Caco-2 (cell line): ENCODE measurements at regions not wholly inside any gene's neighbourhood (a gene's known extent, or its start where the extent isn't known, plus 50 kb on each side); places are given as distances from the start of the nearest gene placed in this dataset.

ENCODE experiments used
- BruUV-seq: library from RNA; stranded (reverse); fragments of 400-500 nt; replicated peaks from 2 replicates; lab custom pipeline; 2021; lab: Mats Ljungman, UMichigan
- CTCF ChIA-PET: fragments of 300-600 bp; sonication (Branson Sonifier 250); formaldehyde crosslinking; loops from one replicate; lab custom pipeline; 2022; ENCODE audit warnings: antibody characterized with exemption; lab: Charles Lee
- POLR2A ChIA-PET: fragments of 300-600 bp; sonication (Branson Sonifier 250); formaldehyde crosslinking; loops from one replicate; lab custom pipeline; 2022; ENCODE audit warnings: antibody characterized with exemption; lab: Charles Lee
- DNase-seq, 2 experiments: peaks; one replicate each; pipeline versions ENCODE4 v3.0.0 to v3.0.0-alpha.2; 2020 to 2022
- H3K27me3 ChIP-seq: replicated peaks from 2 replicates; pipeline ENCODE4 v1.6.0; 2011; ENCODE audit warnings: low read length; ENCODE audit not compliant: control insufficient read depth, insufficient read depth
- H3K36me3 ChIP-seq: 2 replicates; pipeline ENCODE4 v1.5.1; 2011; ENCODE audit warnings: low read length; ENCODE audit not compliant: control insufficient read depth, insufficient read depth
- H3K4me1 ChIP-seq: fragments of 250-450 bp; sonication (Bioruptor Pico); 2 replicates; pipeline ENCODE4 v1.5.1; 2020; ENCODE audit warnings: mild to moderate bottlenecking
- H3K4me3 ChIP-seq: 2 replicates; pipeline ENCODE4 v1.5.1; 2011; ENCODE audit warnings: low read depth, mild to moderate bottlenecking, control low read depth, low read length
- H3K9me3 ChIP-seq: fragments of 250-450 bp; sonication (Bioruptor Pico); 2 replicates; pipeline ENCODE4 v1.5.1; 2020; ENCODE audit warnings: mild to moderate bottlenecking, moderate library complexity
- H3K27ac Mint-ChIP-seq: one replicate; pipeline ENCODE4 v1.8.0; 2022; ENCODE audit warnings: mixed read lengths; ENCODE audit not compliant: unreplicated experiment
- H3K27me3 Mint-ChIP-seq: one replicate; pipeline ENCODE4 v1.8.0; 2022; ENCODE audit warnings: mixed read lengths; ENCODE audit not compliant: insufficient read depth, unreplicated experiment
- H3K36me3 Mint-ChIP-seq: one replicate; pipeline ENCODE4 v1.8.0; 2022; ENCODE audit warnings: mild to moderate bottlenecking, mixed read lengths; ENCODE audit not compliant: insufficient read depth, unreplicated experiment
- H3K4me1 Mint-ChIP-seq: one replicate; pipeline ENCODE4 v1.8.0; 2022; ENCODE audit warnings: low read depth, mixed read lengths; ENCODE audit not compliant: unreplicated experiment
- H3K4me3 Mint-ChIP-seq: one replicate; pipeline ENCODE4 v1.8.0; 2022; ENCODE audit warnings: mild to moderate bottlenecking, moderate library complexity, mixed read lengths; ENCODE audit not compliant: unreplicated experiment
- H3K9me3 Mint-ChIP-seq: one replicate; pipeline ENCODE4 v1.8.0; 2022; ENCODE audit warnings: mixed read lengths; ENCODE audit not compliant: unreplicated experiment
- CTCF ChIP-seq, 2 experiments: fragments of 200-600 bp in 1 of 2; IDR thresholded peaks; 1 replicate in 1 of 2; 2 replicates in 1 of 2; pipeline versions ENCODE4 v1.5.1 to v1.8.0; 2011 to 2022; ENCODE audit warnings: antibody characterized with exemption in 1 of 2, control low read depth in 1 of 2, inconsistent platforms in 1 of 2, low read depth in 1 of 2, low read length in 1 of 2, mild to moderate bottlenecking in 1 of 2, moderate library complexity in 1 of 2; ENCODE audit not compliant: insufficient read depth in 1 of 2, severe bottlenecking in 1 of 2, unreplicated experiment in 1 of 2
- intact Hi-C: fragments of 100-400 bp; cut with micrococcal nuclease; formaldehyde crosslinking; loops from one replicate; pipeline ENCODE4 v1.10.0; 2022; ENCODE audit not compliant: unreplicated experiment

DNA sequence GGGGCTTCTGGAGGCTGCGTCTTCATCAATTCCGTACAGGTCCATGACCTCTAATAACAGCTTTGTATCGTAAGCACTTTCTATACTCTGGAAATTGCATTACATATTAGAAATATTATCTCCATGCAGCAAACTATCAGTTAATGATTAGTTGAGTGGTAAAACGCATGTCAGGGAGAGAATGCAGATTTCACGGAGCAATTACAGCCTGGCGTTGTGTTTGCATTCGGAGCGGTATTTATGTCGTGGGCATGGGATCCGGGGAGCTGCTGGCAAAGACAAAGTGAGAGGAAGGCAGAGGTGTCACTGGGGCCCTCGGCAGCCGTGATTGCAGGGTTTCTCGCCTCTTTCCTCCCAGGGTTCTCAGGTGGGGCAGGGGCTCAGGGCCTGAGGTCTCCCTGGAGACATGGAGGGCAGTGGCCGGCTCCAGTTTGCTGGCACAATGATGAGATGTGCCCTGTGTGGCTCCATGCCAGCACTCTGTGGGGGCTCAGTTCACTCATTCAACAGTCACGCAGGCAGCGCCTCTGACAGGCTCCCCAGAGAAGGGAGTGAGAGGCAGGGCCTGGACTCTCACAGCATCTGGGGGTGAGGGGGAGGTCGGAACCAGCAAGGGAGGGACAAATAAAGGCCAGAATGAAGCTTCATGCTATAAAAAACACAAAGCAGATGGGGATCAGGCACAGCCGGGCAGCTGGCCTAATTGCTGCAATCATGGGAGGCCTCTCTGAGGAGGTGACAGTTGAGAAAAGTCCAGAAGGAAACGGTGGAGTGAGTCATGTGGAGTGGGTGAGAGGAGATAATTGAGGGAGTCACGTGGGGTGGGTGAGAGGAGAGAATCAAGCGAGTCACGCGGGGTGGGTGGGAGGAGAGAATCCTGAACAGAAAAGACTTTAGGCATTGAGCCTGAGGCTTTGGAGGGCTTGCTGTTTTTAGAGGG is 1002.7 kb downstream of the BRD1 start:
- H3K4me1 ChIP-seq, result no peaks in the 10 kb centered on the region
- BruUV-seq, result no TSS peak
- TF ChIP-seq CTCF (IDR thresholded peaks at IDR 0.05; ENCODE audit: insufficient read depth in 1 of 2, low read depth in 1 of 2, low read length in 1 of 2, severe bottlenecking in 1 of 2, unreplicated experiment in 1 of 2), result no peak
- no peak overlapping the region for H3K4me3 ChIP-seq
- H3K4me3 Mint-ChIP-seq, result no peak overlapping the region
- intact Hi-C loops, result no loop called here
- ChIA-PET CTCF (no interaction called here), POLR2A (no interaction called here)
- H3K27me3 ChIP-seq, result no peaks in the 10 kb centered on the region
- peaks cover 13% of the 10 kb centered on the region for H3K27me3 Mint-ChIP-seq
- no peaks in the 10 kb centered on the region for H3K9me3 Mint-ChIP-seq
- no peak for DNase-seq
- H3K4me1 Mint-ChIP-seq, result no peaks in the 10 kb centered on the region
- no peaks in the 10 kb centered on the region for H3K36me3 ChIP-seq
- H3K9me3 ChIP-seq, result no peaks in the 10 kb centered on the region
- no peaks in the 10 kb centered on the region for H3K36me3 Mint-ChIP-seq
- H3K27ac Mint-ChIP-seq, result no peak overlapping the region

DNA sequence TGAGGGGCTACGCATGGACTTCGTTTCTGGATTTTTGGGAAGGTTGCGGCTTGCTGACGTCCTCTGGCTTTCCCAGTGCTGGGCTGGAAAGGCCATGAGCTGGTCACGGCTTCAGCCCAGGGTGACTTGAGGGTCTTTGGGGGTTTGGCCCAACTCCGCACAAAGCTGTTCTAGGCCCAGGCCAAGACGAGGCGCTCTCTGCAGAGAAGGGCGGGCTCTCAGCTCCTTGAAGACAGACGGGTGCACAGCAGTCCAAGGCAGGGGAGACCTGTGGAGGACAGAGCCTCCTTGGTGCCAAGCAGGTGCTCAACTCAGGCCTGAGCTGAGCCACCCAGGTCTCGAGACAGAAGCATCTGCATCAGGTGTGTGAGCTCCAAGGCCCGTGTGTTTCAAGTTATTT is 1003.7 kb downstream of the BRD1 start:
- no TSS peak for BruUV-seq
- Histone ChIP-seq H3K27me3 (no peaks in the 10 kb centered on the region), H3K9me3 (no peaks in the 10 kb centered on the region), H3K4me1 (no peaks in the 10 kb centered on the region), H3K36me3 (no peaks in the 10 kb centered on the region), H3K4me3 (no peak overlapping the region)
- CTCF ChIA-PET, result no interaction called here
- Mint-ChIP-seq H3K4me1 (no peaks in the 10 kb centered on the region), H3K36me3 (no peaks in the 10 kb centered on the region), H3K9me3 (no peaks in the 10 kb centered on the region), H3K4me3 (no peak overlapping the region), H3K27ac (no peak overlapping the region), H3K27me3 (peaks cover 17% of the 10 kb centered on the region)
- DNase-seq, result no peak
- intact Hi-C loops, result no loop called here
- POLR2A ChIA-PET, result no interaction called here
- TF ChIP-seq CTCF (IDR thresholded peaks at IDR 0.05; ENCODE audit: insufficient read depth in 1 of 2, low read depth in 1 of 2, low read length in 1 of 2, severe bottlenecking in 1 of 2, unreplicated experiment in 1 of 2), result no peak

- H3K9me3 ChIP-seq, result no peaks in the 10 kb centered on the region
- no peaks in the 10 kb centered on the region for H3K27me3 ChIP-seq
- H3K27ac Mint-ChIP-seq, result no peak overlapping the region
- no peak overlapping the region for H3K4me3 ChIP-seq
- BruUV-seq, result no TSS peak
- H3K36me3 ChIP-seq, result no peaks in the 10 kb centered on the region
- ChIA-PET POLR2A (no interaction called here), CTCF (no interaction called here)
- no peaks in the 10 kb centered on the region for H3K4me1 Mint-ChIP-seq
- no peaks in the 10 kb centered on the region for H3K36me3 Mint-ChIP-seq
- TF ChIP-seq CTCF (IDR thresholded peaks at IDR 0.05; ENCODE audit: insufficient read depth in 1 of 2, low read depth in 1 of 2, low read length in 1 of 2, severe bottlenecking in 1 of 2, unreplicated experiment in 1 of 2), result no peak
- H3K9me3 Mint-ChIP-seq, result peaks cover 9% of the 10 kb centered on the region
- DNase-seq, result peak in 1 of 2 experiments; percentile 25
- no peaks in the 10 kb centered on the region for H3K4me1 ChIP-seq
- intact Hi-C loops, result no loop called here
- H3K4me3 Mint-ChIP-seq, result no peak overlapping the region
- peaks cover 24% of the 10 kb centered on the region for H3K27me3 Mint-ChIP-seq
These were observed 1005.1 kb downstream of the BRD1 start for GRCh38 chr22:48822278-48823233.
